GM23248 (cell line): ENCODE measurements at regions not wholly inside any gene's neighbourhood (a gene's known extent, or its start where the extent isn't known, plus 50 kb on each side); places are given as distances from the start of the nearest gene placed in this dataset.

Source experiments
- DNase-seq: peaks from one replicate; pipeline ENCODE4 v3.0.0-alpha.2; 2015
- H2AFZ ChIP-seq: fragments of 200-600 bp; sonication (generic); 2 replicates; pipeline ENCODE4 v1.6.1; 2016; ENCODE audit warnings: antibody characterized with exemption
- H3F3A ChIP-seq: fragments of 200-600 bp; sonication (generic); 2 replicates; pipeline ENCODE4 v1.6.1; 2016; ENCODE audit warnings: mild to moderate bottlenecking, antibody characterized with exemption, mixed run types; ENCODE audit not compliant: insufficient read depth
- H3K27ac ChIP-seq: fragments of 200-600 bp; sonication (generic); 2 replicates; pipeline ENCODE4 v1.5.1; 2016; ENCODE audit warnings: mild to moderate bottlenecking
- H3K27me3 ChIP-seq: fragments of 200-600 bp; sonication (generic); replicated peaks from 2 replicates; pipeline ENCODE4 v1.6.1; 2016; ENCODE audit warnings: mild to moderate bottlenecking; ENCODE audit not compliant: insufficient read depth
- H3K36me3 ChIP-seq: fragments of 200-600 bp; sonication (generic); 2 replicates; pipeline ENCODE4 v1.6.1; 2016; ENCODE audit warnings: low read depth, mild to moderate bottlenecking
- H3K4me1 ChIP-seq: fragments of 200-600 bp; sonication (generic); 2 replicates; pipeline ENCODE4 v1.6.1; 2016; ENCODE audit warnings: mild to moderate bottlenecking; ENCODE audit not compliant: insufficient read depth
- H3K4me2 ChIP-seq: fragments of 200-600 bp; sonication (generic); one replicate; pipeline ENCODE4 v1.6.1; 2016; ENCODE audit warnings: mild to moderate bottlenecking; ENCODE audit not compliant: unreplicated experiment
- H3K4me3 ChIP-seq: fragments of 200-600 bp; sonication (generic); 2 replicates; pipeline ENCODE4 v1.5.1; 2016; ENCODE audit warnings: mild to moderate bottlenecking
- H3K79me2 ChIP-seq: fragments of 200-600 bp; sonication (generic); 2 replicates; pipeline ENCODE4 v1.6.1; 2016; ENCODE audit warnings: mild to moderate bottlenecking; ENCODE audit not compliant: insufficient read depth
- H3K9ac ChIP-seq: fragments of 200-600 bp; sonication (generic); 2 replicates; pipeline ENCODE4 v1.6.1; 2016; ENCODE audit warnings: mild to moderate bottlenecking
- H3K9me2 ChIP-seq: fragments of 200-600 bp; sonication (generic); 2 replicates; pipeline ENCODE4 v1.6.1; 2016; ENCODE audit warnings: mixed run types, mild to moderate bottlenecking, moderate library complexity; ENCODE audit not compliant: insufficient read depth
- H3K9me3 ChIP-seq: fragments of 200-600 bp; sonication (generic); one replicate; pipeline ENCODE4 v1.6.1; 2017; ENCODE audit warnings: low read depth
- H4K20me1 ChIP-seq: fragments of 200-600 bp; sonication (generic); 2 replicates; pipeline ENCODE4 v1.6.0; 2016; ENCODE audit not compliant: insufficient read depth
- EZH2 ChIP-seq: fragments of 200-600 bp; sonication (generic); IDR thresholded peaks from 2 replicates; pipeline ENCODE4 v1.6.1; 2018; ENCODE audit warnings: antibody characterized with exemption, mild to moderate bottlenecking; ENCODE audit not compliant: insufficient read depth, poor library complexity, severe bottlenecking
- EZH2phosphoT487 ChIP-seq: fragments of 200-600 bp; sonication (generic); IDR thresholded peaks from 2 replicates; pipeline ENCODE4 v1.6.1; 2018; ENCODE audit warnings: antibody characterized with exemption, moderate library complexity, mild to moderate bottlenecking, low read depth; ENCODE audit not compliant: insufficient read depth
- WGBS, 2 experiments: methylation state at CpG; one replicate each; pipeline ENCODE4 v1.1.6; 2015 to 2017; ENCODE audit warnings: low lambda C conversion rate in 2 of 2, low coverage in 1 of 2; ENCODE audit errors: missing lambda C conversion rate in 2 of 2; 5-methylcytosine and 5-hydroxymethylcytosine counted together
- in situ Hi-C: fragments of 300-500 bp; cut with MboI; formaldehyde crosslinking; loops from 2 replicates; pipeline ENCODE4 v1.15.0; 2020

- no peaks in the 10 kb centered on the region for H3K27me3 ChIP-seq
- H3K4me1 ChIP-seq: no peaks in the 10 kb centered on the region; the same call in 1 of the 2 replicates
- no peak overlapping the region for H3K9ac ChIP-seq
- H2AFZ ChIP-seq: no peak overlapping the region
- TF ChIP-seq EZH2: no peak
- no peak for TF ChIP-seq EZH2phosphoT487
- no peaks in the 10 kb centered on the region for H4K20me1 ChIP-seq
- no peak overlapping the region for H3K4me3 ChIP-seq
- no peaks in the 10 kb centered on the region for H3K36me3 ChIP-seq
- H3K9me2 ChIP-seq: no peaks in the 10 kb centered on the region
- DNase-seq: no peak
- in situ Hi-C loops: no loop called here
- H3K4me2 ChIP-seq: no peak overlapping the region
- WGBS, 2 experiments: 75 to 86% methylated on average over 2 of the region's 2 CpGs
- H3F3A ChIP-seq: no peaks in the 10 kb centered on the region
- H3K79me2 ChIP-seq: no peaks in the 10 kb centered on the region
- H3K27ac ChIP-seq: no peak overlapping the region
- H3K9me3 ChIP-seq: no peaks in the 10 kb centered on the region
Measured at GRCh38 chr3:159059395-159059794, 257.5 kb downstream of the MFSD1 start.

GRCh38 chr3:159062734-159063410, 261.0 kb downstream of the MFSD1 start:
- 70 to 72% methylated on average over 6 of the region's 6 CpGs for WGBS, 2 experiments
- Histone ChIP-seq H3F3A (no peaks in the 10 kb centered on the region), H4K20me1 (no peaks in the 10 kb centered on the region), H3K4me1 (no peaks in the 10 kb centered on the region), H3K79me2 (no peaks in the 10 kb centered on the region), H3K4me3 (no peak overlapping the region), H3K27ac (no peak overlapping the region), H2AFZ (no peak overlapping the region), H3K27me3 (no peaks in the 10 kb centered on the region), H3K9me2 (no peaks in the 10 kb centered on the region), H3K9me3 (no peaks in the 10 kb centered on the region), H3K36me3 (no peaks in the 10 kb centered on the region), H3K9ac (no peak overlapping the region), H3K4me2 (no peak overlapping the region)
- no peak for TF ChIP-seq EZH2
- no peak for TF ChIP-seq EZH2phosphoT487
- in situ Hi-C loops: no loop called here
- no peak for DNase-seq

GRCh38 chr3:159069091-159069490, 267.2 kb downstream of the MFSD1 start, which contains the start of gene IQCJ:
Gene IQCJ (plus strand): TSS chr3:159069319.
- no peaks in the 10 kb centered on the region for H3F3A ChIP-seq
- 50 to 52% methylated on average over 7 of the region's 7 CpGs for WGBS, 2 experiments

GRCh38 chr3:159069866-159070425, 268.1 kb downstream of the MFSD1 start:
- Histone ChIP-seq H3K9me2 (no peaks in the 10 kb centered on the region), H3K9ac (no peak overlapping the region), H3K27me3 (no peaks in the 10 kb centered on the region), H3K4me2 (no peak overlapping the region), H3K4me3 (no peak overlapping the region), H3K27ac (no peak overlapping the region), H2AFZ (no peak overlapping the region), H3F3A (no peaks in the 10 kb centered on the region), H3K9me3 (no peaks in the 10 kb centered on the region), H4K20me1 (no peaks in the 10 kb centered on the region), H3K36me3 (no peaks in the 10 kb centered on the region), H3K79me2 (no peaks in the 10 kb centered on the region), H3K4me1 (no peaks in the 10 kb centered on the region)
- WGBS, 2 experiments: 77% methylated on average over 5 of the region's 5 CpGs
- no peak for TF ChIP-seq EZH2
- TF ChIP-seq EZH2phosphoT487: no peak
- no peak for DNase-seq
- in situ Hi-C loops: no loop called here

More at GRCh38 chr3:159069091-159069490, 267.2 kb downstream of the MFSD1 start, which contains the start of gene IQCJ:
- no peak within 1 kb of the TSS for H2AFZ ChIP-seq
- in situ Hi-C loops: no loop called here
- no peak within 1 kb of the TSS for H3K27ac ChIP-seq
- H3K9me3 ChIP-seq: no peaks in the 10 kb centered on the region
- no peaks in the 10 kb centered on the region for H3K9me2 ChIP-seq
- H3K27me3 ChIP-seq: no peaks in the 10 kb centered on the region
- TF ChIP-seq EZH2phosphoT487 (no peak), EZH2 (no peak)
- no peak within 1 kb of the TSS for H3K4me2 ChIP-seq
- no peaks in the 10 kb centered on the region for H3K79me2 ChIP-seq
- H3K4me3 ChIP-seq: no peak within 1 kb of the TSS
- H3K4me1 ChIP-seq: no peaks in the 10 kb centered on the region
- H3K9ac ChIP-seq: no peak within 1 kb of the TSS
- no peaks in the 10 kb centered on the region for H3K36me3 ChIP-seq
- H4K20me1 ChIP-seq: no peaks in the 10 kb centered on the region
- no peak for DNase-seq
